A549 (cell line): ENCODE measurements at regions not wholly inside any gene's neighbourhood (a gene's known extent, or its start where the extent isn't known, plus 50 kb on each side); places are given as distances from the start of the nearest gene placed in this dataset.

Source experiments
- BHLHE40 ChIP-seq: IDR thresholded peaks from 2 replicates; pipeline ENCODE4 v1.6.1; 2012; ENCODE audit warnings: low read depth, low read length, inconsistent platforms
- CEBPB ChIP-seq, 2 experiments: fragments of >200 bp in 1 of 2; sonication (Bioruptor Twin) in 1 of 2; formaldehyde crosslinking in 1 of 2; IDR thresholded peaks; 2 replicates each; pipeline ENCODE4 v1.6.1; 2012 to 2016
- EP300 ChIP-seq, 2 experiments: fragments of >200 bp; sonication (Bioruptor Twin); formaldehyde crosslinking; IDR thresholded peaks; 2 replicates in 1 of 2; 3 replicates in 1 of 2; pipeline ENCODE4 v1.6.1; 2016 to 2017
- GATA3 ChIP-seq: IDR thresholded peaks from 2 replicates; pipeline ENCODE4 v1.6.1; 2012; ENCODE audit warnings: borderline replicate concordance
- HOXB5 ChIP-seq: fragments of 250-450 bp; sonication (Bioruptor Pico); IDR thresholded peaks from 2 replicates; pipeline ENCODE4 v1.5.0; 2020; ENCODE audit warnings: mild to moderate bottlenecking, moderate library complexity
- KDM1A ChIP-seq: fragments of 200-600 bp; sonication (generic); IDR thresholded peaks from 2 replicates; pipeline ENCODE4 v1.6.1; 2016; ENCODE audit warnings: low read depth, mild to moderate bottlenecking
- KDM5A ChIP-seq: fragments of 200-600 bp; sonication (generic); IDR thresholded peaks from 2 replicates; pipeline ENCODE4 v1.6.1; 2016; ENCODE audit warnings: antibody characterized with exemption, mild to moderate bottlenecking
- NFE2L2 ChIP-seq: fragments of 150-350 bp; conservative IDR thresholded peaks from 2 replicates; pipeline ENCODE4 v1.6.1; 2014; ENCODE audit warnings: low read length
- POLR2A ChIP-seq: IDR thresholded peaks from 2 replicates; pipeline ENCODE4 v1.6.1; 2012; ENCODE audit warnings: mild to moderate bottlenecking, low read length
- SMC3 ChIP-seq: fragments of >200 bp; sonication (Bioruptor Twin); formaldehyde crosslinking; IDR thresholded peaks from 3 replicates; pipeline ENCODE4 v1.6.1; 2018; ENCODE audit warnings: inconsistent platforms
- ZC3H11A ChIP-seq: fragments of 450-650 bp; IDR thresholded peaks from 2 replicates; pipeline ENCODE4 v1.6.1; 2014; ENCODE audit warnings: antibody characterized with exemption, mild to moderate bottlenecking
- TF ChIP-seq, protein P1 (sequence below): fragments of >200 bp; sonication (Bioruptor Twin); formaldehyde crosslinking; IDR thresholded peaks from 3 replicates; pipeline ENCODE4 v1.5.1; 2016
- TF ChIP-seq, protein P2 (sequence below): fragments of 450-650 bp; IDR thresholded peaks from 2 replicates; pipeline ENCODE4 v1.6.1; 2014; ENCODE audit warnings: antibody characterized with exemption
- TF ChIP-seq, protein P3 (sequence below): fragments of 200-600 bp; sonication (generic); IDR thresholded peaks from 2 replicates; pipeline ENCODE4 v1.6.1; 2016; ENCODE audit warnings: antibody characterized with exemption, mild to moderate bottlenecking, moderate library complexity

DNA sequence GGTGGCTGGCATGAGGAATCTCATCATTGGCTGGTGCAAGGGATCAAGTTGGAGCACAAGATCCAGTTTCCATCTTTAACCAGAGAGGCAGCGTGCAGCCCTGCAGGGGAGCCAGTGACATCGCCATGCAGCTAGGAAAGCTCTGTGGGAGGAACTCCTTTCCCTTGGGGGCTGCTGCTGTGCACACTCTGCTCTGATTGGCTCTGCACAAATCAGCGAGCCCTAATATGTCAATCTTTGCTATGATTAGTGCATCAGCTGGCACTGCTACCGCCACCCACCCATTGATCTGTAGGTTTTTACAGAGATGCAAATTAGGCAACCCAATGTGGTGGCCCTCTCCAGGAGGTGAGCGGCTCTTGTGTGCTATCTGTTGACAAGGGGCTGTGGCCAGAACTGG lies 262.6 kb downstream of the PCNX1 start:
- TF ChIP-seq HOXB5 (CRISPR knock-in tag): no peak
- TF ChIP-seq BHLHE40: no peak
- no peak for TF ChIP-seq KDM1A
- TF ChIP-seq, protein P1, sequence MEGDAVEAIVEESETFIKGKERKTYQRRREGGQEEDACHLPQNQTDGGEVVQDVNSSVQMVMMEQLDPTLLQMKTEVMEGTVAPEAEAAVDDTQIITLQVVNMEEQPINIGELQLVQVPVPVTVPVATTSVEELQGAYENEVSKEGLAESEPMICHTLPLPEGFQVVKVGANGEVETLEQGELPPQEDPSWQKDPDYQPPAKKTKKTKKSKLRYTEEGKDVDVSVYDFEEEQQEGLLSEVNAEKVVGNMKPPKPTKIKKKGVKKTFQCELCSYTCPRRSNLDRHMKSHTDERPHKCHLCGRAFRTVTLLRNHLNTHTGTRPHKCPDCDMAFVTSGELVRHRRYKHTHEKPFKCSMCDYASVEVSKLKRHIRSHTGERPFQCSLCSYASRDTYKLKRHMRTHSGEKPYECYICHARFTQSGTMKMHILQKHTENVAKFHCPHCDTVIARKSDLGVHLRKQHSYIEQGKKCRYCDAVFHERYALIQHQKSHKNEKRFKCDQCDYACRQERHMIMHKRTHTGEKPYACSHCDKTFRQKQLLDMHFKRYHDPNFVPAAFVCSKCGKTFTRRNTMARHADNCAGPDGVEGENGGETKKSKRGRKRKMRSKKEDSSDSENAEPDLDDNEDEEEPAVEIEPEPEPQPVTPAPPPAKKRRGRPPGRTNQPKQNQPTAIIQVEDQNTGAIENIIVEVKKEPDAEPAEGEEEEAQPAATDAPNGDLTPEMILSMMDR: no peak
- TF ChIP-seq CEBPB (IDR thresholded peaks at IDR 0.05): no peak
- no peak for TF ChIP-seq GATA3
- no peak for TF ChIP-seq NFE2L2
- TF ChIP-seq POLR2A: no peak
- TF ChIP-seq KDM5A: no peak
- TF ChIP-seq EP300 (IDR thresholded peaks at IDR 0.05): no peak
- TF ChIP-seq, protein P2, sequence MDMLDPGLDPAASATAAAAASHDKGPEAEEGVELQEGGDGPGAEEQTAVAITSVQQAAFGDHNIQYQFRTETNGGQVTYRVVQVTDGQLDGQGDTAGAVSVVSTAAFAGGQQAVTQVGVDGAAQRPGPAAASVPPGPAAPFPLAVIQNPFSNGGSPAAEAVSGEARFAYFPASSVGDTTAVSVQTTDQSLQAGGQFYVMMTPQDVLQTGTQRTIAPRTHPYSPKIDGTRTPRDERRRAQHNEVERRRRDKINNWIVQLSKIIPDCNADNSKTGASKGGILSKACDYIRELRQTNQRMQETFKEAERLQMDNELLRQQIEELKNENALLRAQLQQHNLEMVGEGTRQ: no peak
- TF ChIP-seq ZC3H11A: no peak
- TF ChIP-seq SMC3: no peak
- TF ChIP-seq, protein P3, sequence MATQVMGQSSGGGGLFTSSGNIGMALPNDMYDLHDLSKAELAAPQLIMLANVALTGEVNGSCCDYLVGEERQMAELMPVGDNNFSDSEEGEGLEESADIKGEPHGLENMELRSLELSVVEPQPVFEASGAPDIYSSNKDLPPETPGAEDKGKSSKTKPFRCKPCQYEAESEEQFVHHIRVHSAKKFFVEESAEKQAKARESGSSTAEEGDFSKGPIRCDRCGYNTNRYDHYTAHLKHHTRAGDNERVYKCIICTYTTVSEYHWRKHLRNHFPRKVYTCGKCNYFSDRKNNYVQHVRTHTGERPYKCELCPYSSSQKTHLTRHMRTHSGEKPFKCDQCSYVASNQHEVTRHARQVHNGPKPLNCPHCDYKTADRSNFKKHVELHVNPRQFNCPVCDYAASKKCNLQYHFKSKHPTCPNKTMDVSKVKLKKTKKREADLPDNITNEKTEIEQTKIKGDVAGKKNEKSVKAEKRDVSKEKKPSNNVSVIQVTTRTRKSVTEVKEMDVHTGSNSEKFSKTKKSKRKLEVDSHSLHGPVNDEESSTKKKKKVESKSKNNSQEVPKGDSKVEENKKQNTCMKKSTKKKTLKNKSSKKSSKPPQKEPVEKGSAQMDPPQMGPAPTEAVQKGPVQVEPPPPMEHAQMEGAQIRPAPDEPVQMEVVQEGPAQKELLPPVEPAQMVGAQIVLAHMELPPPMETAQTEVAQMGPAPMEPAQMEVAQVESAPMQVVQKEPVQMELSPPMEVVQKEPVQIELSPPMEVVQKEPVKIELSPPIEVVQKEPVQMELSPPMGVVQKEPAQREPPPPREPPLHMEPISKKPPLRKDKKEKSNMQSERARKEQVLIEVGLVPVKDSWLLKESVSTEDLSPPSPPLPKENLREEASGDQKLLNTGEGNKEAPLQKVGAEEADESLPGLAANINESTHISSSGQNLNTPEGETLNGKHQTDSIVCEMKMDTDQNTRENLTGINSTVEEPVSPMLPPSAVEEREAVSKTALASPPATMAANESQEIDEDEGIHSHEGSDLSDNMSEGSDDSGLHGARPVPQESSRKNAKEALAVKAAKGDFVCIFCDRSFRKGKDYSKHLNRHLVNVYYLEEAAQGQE: no peak
